Neural cell (in vitro differentiated cells): ENCODE measurements at regions not wholly inside any gene's neighbourhood (a gene's known extent, or its start where the extent isn't known, plus 50 kb on each side); places are given as distances from the start of the nearest gene placed in this dataset.

ENCODE experiments used
- H2AFZ ChIP-seq: fragments of 200-600, 300-800 bp; sonication (generic), shearing (Covaris generic); 2 replicates; pipeline ENCODE4 v1.6.0; 2014; ENCODE audit warnings: low read depth, mild to moderate bottlenecking, antibody characterized with exemption, low read length, moderate library complexity
- H3F3A ChIP-seq: fragments of 200-600 bp; shearing (Covaris generic); 2 replicates; pipeline ENCODE4 v1.6.1; 2016; ENCODE audit warnings: mild to moderate bottlenecking, moderate library complexity, mixed read lengths, antibody characterized with exemption, low read length; ENCODE audit not compliant: insufficient read depth, poor library complexity, severe bottlenecking
- H3K27ac ChIP-seq: fragments of 200-600, 300-800 bp; sonication (generic), shearing (Covaris generic); 2 replicates; pipeline ENCODE4 v1.5.1; 2014; ENCODE audit warnings: mild to moderate bottlenecking, low read length, moderate library complexity
- H3K27me3 ChIP-seq: fragments of 300-800, 200-600 bp; sonication (generic), shearing (Covaris generic); 2 replicates; pipeline ENCODE4 v1.6.0; 2014; ENCODE audit warnings: mild to moderate bottlenecking, low read depth, low read length, moderate library complexity; ENCODE audit not compliant: insufficient read depth
- H3K36me3 ChIP-seq: fragments of 300-800, 200-600 bp; sonication (generic), shearing (Covaris generic); 2 replicates; pipeline ENCODE4 v1.5.1; 2014; ENCODE audit warnings: mild to moderate bottlenecking, antibody characterized with exemption, low read length, moderate library complexity; ENCODE audit not compliant: insufficient read depth
- H3K4me2 ChIP-seq: fragments of 300-800, 200-600 bp; sonication (generic), shearing (Covaris generic); 2 replicates; pipeline ENCODE4 v1.6.0; 2014; ENCODE audit warnings: mild to moderate bottlenecking, low read length
- H3K4me3 ChIP-seq: fragments of 300-800, 200-600 bp; sonication (generic), shearing (Covaris generic); 2 replicates; pipeline ENCODE4 v1.5.1; 2014; ENCODE audit warnings: mild to moderate bottlenecking, low read length, moderate library complexity
- H3K79me2 ChIP-seq: fragments of 200-600 bp; shearing (Covaris generic); replicated peaks from 2 replicates; pipeline ENCODE4 v1.6.0; 2014; ENCODE audit warnings: mild to moderate bottlenecking, low read length, moderate library complexity; ENCODE audit not compliant: insufficient read depth
- H3K9ac ChIP-seq: fragments of 300-800, 200-600 bp; sonication (generic), shearing (Covaris generic); 2 replicates; pipeline ENCODE4 v1.6.1; 2016; ENCODE audit warnings: mild to moderate bottlenecking, low read length, mixed read lengths
- H3K9me2 ChIP-seq: fragments of 200-600 bp; shearing (Covaris generic); 2 replicates; pipeline ENCODE4 v1.6.1; 2016; ENCODE audit warnings: mild to moderate bottlenecking, low read length, mixed read lengths; ENCODE audit not compliant: insufficient read depth
- H3K9me3 ChIP-seq: fragments of 200-600, 300-800 bp; sonication (generic), shearing (Covaris generic); 2 replicates; pipeline ENCODE4 v1.6.1; 2016; ENCODE audit warnings: mild to moderate bottlenecking, mixed run types, low read length, moderate library complexity, mixed read lengths
- H4K20me1 ChIP-seq: fragments of 200-600 bp; shearing (Covaris generic); 2 replicates; pipeline ENCODE4 v1.6.1; 2016; ENCODE audit warnings: mild to moderate bottlenecking, mixed run types; ENCODE audit not compliant: insufficient read depth
- EP300 ChIP-seq: fragments of 450-650 bp; conservative IDR thresholded peaks from 2 replicates; pipeline ENCODE4 v1.6.1; 2014; ENCODE audit warnings: antibody characterized with exemption, mild to moderate bottlenecking, moderate library complexity; ENCODE audit not compliant: poor library complexity, severe bottlenecking
- EZH2 ChIP-seq: fragments of 200-600, 300-800 bp; shearing (Covaris generic), sonication (generic); IDR thresholded peaks from 2 replicates; pipeline ENCODE4 v1.6.1; 2014; ENCODE audit warnings: antibody characterized with exemption, low read length, borderline replicate concordance, mild to moderate bottlenecking; ENCODE audit not compliant: insufficient read depth, poor library complexity, severe bottlenecking
- MXI1 ChIP-seq: fragments of 450-650 bp; conservative IDR thresholded peaks from 2 replicates; pipeline ENCODE4 v1.6.1; 2014; ENCODE audit warnings: antibody characterized with exemption, mild to moderate bottlenecking; ENCODE audit not compliant: poor library complexity, severe bottlenecking
- POLR2AphosphoS5 ChIP-seq: IDR thresholded peaks from 2 replicates; pipeline ENCODE4 v1.6.1; 2012
- RAD21 ChIP-seq: fragments of 450-650 bp; conservative IDR thresholded peaks from 2 replicates; pipeline ENCODE4 v1.6.1; 2014; ENCODE audit warnings: antibody characterized with exemption, mild to moderate bottlenecking, moderate library complexity
- SMC3 ChIP-seq: fragments of 450-650 bp; conservative IDR thresholded peaks from 2 replicates; pipeline ENCODE4 v1.6.1; 2014; ENCODE audit warnings: antibody characterized with exemption, mild to moderate bottlenecking, moderate library complexity; ENCODE audit not compliant: poor library complexity
- TAF1 ChIP-seq: IDR thresholded peaks from 2 replicates; pipeline ENCODE4 v1.6.1; 2012; ENCODE audit warnings: low read depth
- TF ChIP-seq, protein P1 (sequence below): IDR thresholded peaks from 2 replicates; pipeline ENCODE4 v1.6.1; 2012; ENCODE audit warnings: borderline replicate concordance
- TF ChIP-seq, protein P2 (sequence below): fragments of 450-650 bp; IDR thresholded peaks from 2 replicates; pipeline ENCODE4 v1.5.1; 2014; ENCODE audit warnings: antibody characterized with exemption, mild to moderate bottlenecking, moderate library complexity; ENCODE audit not compliant: poor library complexity, severe bottlenecking

DNA sequence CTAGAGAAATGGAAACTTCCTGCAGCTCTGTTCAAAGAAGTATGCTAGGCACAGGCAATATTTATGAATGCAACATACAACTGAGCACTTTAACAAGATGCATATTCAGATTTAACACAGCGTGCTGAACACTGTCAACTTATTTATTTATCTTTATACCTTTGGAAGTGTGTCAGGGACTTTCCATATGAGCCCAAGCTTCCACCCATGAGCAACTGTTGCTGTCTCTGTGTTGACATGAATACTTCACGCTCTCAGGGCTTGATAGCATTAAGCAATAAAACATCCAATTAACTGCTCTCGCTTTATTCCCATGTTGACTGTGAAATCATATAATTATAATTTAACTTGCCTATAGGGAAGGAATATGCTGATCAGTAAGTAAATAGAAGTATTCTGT is 116.6 kb upstream of the ROBO1 start:
- no peaks in the 10 kb centered on the region for H4K20me1 ChIP-seq
- no peaks in the 10 kb centered on the region for H3K9me3 ChIP-seq
- no peak overlapping the region for H3K4me3 ChIP-seq
- H2AFZ ChIP-seq: no peak overlapping the region
- no peak overlapping the region for H3K27ac ChIP-seq
- no peaks in the 10 kb centered on the region for H3K9me2 ChIP-seq
- H3K36me3 ChIP-seq: no peaks in the 10 kb centered on the region
- H3K27me3 ChIP-seq: no peaks in the 10 kb centered on the region
- no peak overlapping the region for H3K9ac ChIP-seq
- H3F3A ChIP-seq: no peaks in the 10 kb centered on the region
- no peak overlapping the region for H3K4me2 ChIP-seq
- H3K79me2 ChIP-seq: no peaks in the 10 kb centered on the region
- TF ChIP-seq EP300: no peak
- TF ChIP-seq MXI1: no peak
- TF ChIP-seq TAF1: no peak
- TF ChIP-seq SMC3: no peak
- TF ChIP-seq, protein P1, sequence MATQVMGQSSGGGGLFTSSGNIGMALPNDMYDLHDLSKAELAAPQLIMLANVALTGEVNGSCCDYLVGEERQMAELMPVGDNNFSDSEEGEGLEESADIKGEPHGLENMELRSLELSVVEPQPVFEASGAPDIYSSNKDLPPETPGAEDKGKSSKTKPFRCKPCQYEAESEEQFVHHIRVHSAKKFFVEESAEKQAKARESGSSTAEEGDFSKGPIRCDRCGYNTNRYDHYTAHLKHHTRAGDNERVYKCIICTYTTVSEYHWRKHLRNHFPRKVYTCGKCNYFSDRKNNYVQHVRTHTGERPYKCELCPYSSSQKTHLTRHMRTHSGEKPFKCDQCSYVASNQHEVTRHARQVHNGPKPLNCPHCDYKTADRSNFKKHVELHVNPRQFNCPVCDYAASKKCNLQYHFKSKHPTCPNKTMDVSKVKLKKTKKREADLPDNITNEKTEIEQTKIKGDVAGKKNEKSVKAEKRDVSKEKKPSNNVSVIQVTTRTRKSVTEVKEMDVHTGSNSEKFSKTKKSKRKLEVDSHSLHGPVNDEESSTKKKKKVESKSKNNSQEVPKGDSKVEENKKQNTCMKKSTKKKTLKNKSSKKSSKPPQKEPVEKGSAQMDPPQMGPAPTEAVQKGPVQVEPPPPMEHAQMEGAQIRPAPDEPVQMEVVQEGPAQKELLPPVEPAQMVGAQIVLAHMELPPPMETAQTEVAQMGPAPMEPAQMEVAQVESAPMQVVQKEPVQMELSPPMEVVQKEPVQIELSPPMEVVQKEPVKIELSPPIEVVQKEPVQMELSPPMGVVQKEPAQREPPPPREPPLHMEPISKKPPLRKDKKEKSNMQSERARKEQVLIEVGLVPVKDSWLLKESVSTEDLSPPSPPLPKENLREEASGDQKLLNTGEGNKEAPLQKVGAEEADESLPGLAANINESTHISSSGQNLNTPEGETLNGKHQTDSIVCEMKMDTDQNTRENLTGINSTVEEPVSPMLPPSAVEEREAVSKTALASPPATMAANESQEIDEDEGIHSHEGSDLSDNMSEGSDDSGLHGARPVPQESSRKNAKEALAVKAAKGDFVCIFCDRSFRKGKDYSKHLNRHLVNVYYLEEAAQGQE: no peak
- TF ChIP-seq, protein P2, sequence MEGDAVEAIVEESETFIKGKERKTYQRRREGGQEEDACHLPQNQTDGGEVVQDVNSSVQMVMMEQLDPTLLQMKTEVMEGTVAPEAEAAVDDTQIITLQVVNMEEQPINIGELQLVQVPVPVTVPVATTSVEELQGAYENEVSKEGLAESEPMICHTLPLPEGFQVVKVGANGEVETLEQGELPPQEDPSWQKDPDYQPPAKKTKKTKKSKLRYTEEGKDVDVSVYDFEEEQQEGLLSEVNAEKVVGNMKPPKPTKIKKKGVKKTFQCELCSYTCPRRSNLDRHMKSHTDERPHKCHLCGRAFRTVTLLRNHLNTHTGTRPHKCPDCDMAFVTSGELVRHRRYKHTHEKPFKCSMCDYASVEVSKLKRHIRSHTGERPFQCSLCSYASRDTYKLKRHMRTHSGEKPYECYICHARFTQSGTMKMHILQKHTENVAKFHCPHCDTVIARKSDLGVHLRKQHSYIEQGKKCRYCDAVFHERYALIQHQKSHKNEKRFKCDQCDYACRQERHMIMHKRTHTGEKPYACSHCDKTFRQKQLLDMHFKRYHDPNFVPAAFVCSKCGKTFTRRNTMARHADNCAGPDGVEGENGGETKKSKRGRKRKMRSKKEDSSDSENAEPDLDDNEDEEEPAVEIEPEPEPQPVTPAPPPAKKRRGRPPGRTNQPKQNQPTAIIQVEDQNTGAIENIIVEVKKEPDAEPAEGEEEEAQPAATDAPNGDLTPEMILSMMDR: no peak
- TF ChIP-seq RAD21: no peak
- TF ChIP-seq EZH2: no peak
- no peak for TF ChIP-seq POLR2AphosphoS5

DNA sequence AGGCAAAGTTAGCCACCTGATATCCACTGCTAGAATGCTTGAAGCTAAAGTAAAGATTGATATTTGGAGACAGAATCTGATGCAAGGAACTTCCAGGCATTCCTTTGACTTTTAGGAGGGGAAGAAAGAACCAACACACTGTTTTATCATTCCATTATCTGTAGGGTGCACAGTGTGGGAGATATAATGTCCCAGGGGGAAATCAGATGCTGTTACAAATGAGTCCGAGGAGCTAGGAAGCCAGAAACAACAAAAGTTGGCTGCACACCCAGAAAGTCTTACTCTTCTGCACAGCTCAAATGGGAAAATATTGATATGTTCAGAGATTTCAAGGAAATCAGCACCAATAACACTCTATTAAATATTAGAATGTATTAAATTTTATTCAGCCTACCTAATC is 113.6 kb upstream of the ROBO1 start:
- H3K27me3 ChIP-seq: no peaks in the 10 kb centered on the region
- no peaks in the 10 kb centered on the region for H3K36me3 ChIP-seq
- no peak overlapping the region for H3K4me2 ChIP-seq
- H4K20me1 ChIP-seq: no peaks in the 10 kb centered on the region
- no peak for TF ChIP-seq EZH2
- TF ChIP-seq RAD21: no peak
- no peak for TF ChIP-seq SMC3
- TF ChIP-seq, protein P1: no peak
- TF ChIP-seq POLR2AphosphoS5: no peak
- TF ChIP-seq EP300: no peak
- TF ChIP-seq, protein P2: no peak
- TF ChIP-seq TAF1: no peak
- no peak for TF ChIP-seq MXI1
- no peaks in the 10 kb centered on the region for H3K79me2 ChIP-seq
- no peak overlapping the region for H3K4me3 ChIP-seq
- no peaks in the 10 kb centered on the region for H3K9me2 ChIP-seq
- H3K9ac ChIP-seq: no peak overlapping the region
- H2AFZ ChIP-seq: no peak overlapping the region
- no peaks in the 10 kb centered on the region for H3K9me3 ChIP-seq
- no peaks in the 10 kb centered on the region for H3F3A ChIP-seq
- H3K27ac ChIP-seq: no peak overlapping the region
